Activated T-helper 2 cell treated with anti-CD3 and anti-CD28 coated beads, Interferon-gamma antibody, Interleukin-2, Interleukin-4, amounts not matched to agents 10 μg/mL and 5 μg/mL and 100 μg/mL, durations not matched to agents 14 hours and 24 hours and 36 hours (primary cell): ENCODE measurements at regions not wholly inside any gene's neighbourhood (a gene's known extent, or its start where the extent isn't known, plus 50 kb on each side); places are given as distances from the start of the nearest gene placed in this dataset.

Experiments
- DNase-seq: peaks from one replicate; pipeline ENCODE4 v3.0.0; 2021; ENCODE audit warnings: low spot score
- H3K27ac Mint-ChIP-seq: one replicate; pipeline ENCODE4 v1.8.0; 2021; ENCODE audit warnings: mixed read lengths
- H3K27me3 Mint-ChIP-seq: one replicate; pipeline ENCODE4 v1.8.0; 2021; ENCODE audit warnings: low read depth, mixed read lengths
- H3K36me3 Mint-ChIP-seq: one replicate; pipeline ENCODE4 v1.8.0; 2021; ENCODE audit warnings: low read depth, mixed read lengths
- H3K4me1 Mint-ChIP-seq: one replicate; pipeline ENCODE4 v1.8.0; 2021; ENCODE audit warnings: low read depth, mixed read lengths
- H3K4me3 Mint-ChIP-seq: one replicate; pipeline ENCODE4 v1.8.0; 2021; ENCODE audit warnings: low read depth, mild to moderate bottlenecking, moderate library complexity, mixed read lengths
- H3K9me3 Mint-ChIP-seq: one replicate; pipeline ENCODE4 v1.8.0; 2021; ENCODE audit warnings: mixed read lengths
- intact Hi-C: fragments of 100-400 bp; cut with micrococcal nuclease; formaldehyde crosslinking; loops from one replicate; pipeline ENCODE4 v1.15.1; 2023

- no peaks in the 10 kb centered on the region for H3K36me3 Mint-ChIP-seq
- no peak overlapping the region for H3K27ac Mint-ChIP-seq
- DNase-seq = no peak
- intact Hi-C loops = no loop called here
- peaks cover 11% of the 10 kb centered on the region for H3K9me3 Mint-ChIP-seq
- H3K27me3 Mint-ChIP-seq = no peaks in the 10 kb centered on the region
- H3K4me3 Mint-ChIP-seq = no peak overlapping the region
- no peaks in the 10 kb centered on the region for H3K4me1 Mint-ChIP-seq
These were observed 1680.3 kb downstream of the MAT2B start for GRCh38 chr5:165185716-165186115.

- Mint-ChIP-seq H3K27ac (no peak overlapping the region), H3K9me3 (peaks cover 4% of the 10 kb centered on the region), H3K36me3 (no peaks in the 10 kb centered on the region), H3K4me1 (no peaks in the 10 kb centered on the region), H3K27me3 (no peaks in the 10 kb centered on the region), H3K4me3 (no peak overlapping the region)
- intact Hi-C loops = no loop called here
- no peak for DNase-seq
These were observed 1682.4 kb downstream of the MAT2B start for GRCh38 chr5:165187815-165188214.

GRCh38 chr5:165188556-165189175 is 1683.2 kb downstream of the MAT2B start:
- no peaks in the 10 kb centered on the region for H3K36me3 Mint-ChIP-seq
- no peak overlapping the region for H3K4me3 Mint-ChIP-seq
- H3K27me3 Mint-ChIP-seq = no peaks in the 10 kb centered on the region
- H3K27ac Mint-ChIP-seq = no peak overlapping the region
- no peak for DNase-seq
- intact Hi-C loops = no loop called here
- no peaks in the 10 kb centered on the region for H3K4me1 Mint-ChIP-seq
- H3K9me3 Mint-ChIP-seq = no peaks in the 10 kb centered on the region

DNA sequence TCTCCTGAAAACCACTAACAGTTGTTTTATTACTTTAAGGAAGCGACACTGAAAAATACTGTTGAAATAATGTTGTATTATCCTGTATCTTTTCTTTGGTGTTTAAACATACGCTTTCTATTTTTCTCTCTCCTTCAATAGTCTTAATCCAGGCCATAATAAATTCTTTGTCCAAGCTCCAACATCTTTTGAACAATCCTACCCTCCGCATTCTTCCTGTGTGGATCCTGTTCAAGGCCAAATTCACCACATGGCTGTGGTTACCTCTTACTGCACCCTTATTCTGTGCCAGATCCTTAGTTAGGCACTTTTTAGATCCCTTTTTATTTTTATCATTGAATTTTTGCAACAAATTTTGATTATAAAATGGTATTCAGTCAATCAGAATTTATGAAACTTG is 1691.5 kb downstream of the MAT2B start:
- H3K36me3 Mint-ChIP-seq = no peaks in the 10 kb centered on the region
- intact Hi-C loops = no loop called here
- H3K9me3 Mint-ChIP-seq = no peaks in the 10 kb centered on the region
- no peaks in the 10 kb centered on the region for H3K27me3 Mint-ChIP-seq
- no peaks in the 10 kb centered on the region for H3K4me1 Mint-ChIP-seq
- H3K4me3 Mint-ChIP-seq = no peak overlapping the region
- H3K27ac Mint-ChIP-seq = no peak overlapping the region
- DNase-seq = no peak

DNA sequence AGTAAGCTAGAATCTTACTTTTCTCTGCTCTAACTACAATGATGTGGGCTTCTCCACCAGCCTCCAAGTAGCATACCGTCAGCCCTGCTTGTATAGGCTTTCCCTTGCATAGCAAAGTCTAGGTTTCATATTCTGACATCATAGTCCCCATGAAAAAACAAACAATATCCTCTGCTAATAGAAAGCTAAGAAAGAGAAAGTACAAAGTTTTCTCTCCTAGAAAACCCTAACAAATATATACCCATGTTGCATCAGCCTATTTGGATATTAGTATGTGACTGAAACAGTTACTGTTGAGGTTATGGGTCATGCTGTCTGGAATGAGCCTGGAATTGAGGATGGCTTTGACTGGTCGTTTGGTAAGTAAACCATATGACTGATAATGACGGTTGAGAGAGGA is 1696.0 kb downstream of the MAT2B start:
- no peak overlapping the region for H3K27ac Mint-ChIP-seq
- no peak for DNase-seq
- no peak overlapping the region for H3K4me3 Mint-ChIP-seq
- intact Hi-C loops = no loop called here
- H3K27me3 Mint-ChIP-seq = no peaks in the 10 kb centered on the region
- no peaks in the 10 kb centered on the region for H3K9me3 Mint-ChIP-seq
- no peaks in the 10 kb centered on the region for H3K36me3 Mint-ChIP-seq
- H3K4me1 Mint-ChIP-seq = no peaks in the 10 kb centered on the region

GRCh38 chr5:165201771-165202518 is 1696.5 kb downstream of the MAT2B start:
- Mint-ChIP-seq H3K4me1 (no peaks in the 10 kb centered on the region), H3K9me3 (no peaks in the 10 kb centered on the region), H3K4me3 (no peak overlapping the region), H3K27me3 (no peaks in the 10 kb centered on the region), H3K36me3 (no peaks in the 10 kb centered on the region), H3K27ac (no peak overlapping the region)
- no peak for DNase-seq
- intact Hi-C loops = no loop called here

DNA sequence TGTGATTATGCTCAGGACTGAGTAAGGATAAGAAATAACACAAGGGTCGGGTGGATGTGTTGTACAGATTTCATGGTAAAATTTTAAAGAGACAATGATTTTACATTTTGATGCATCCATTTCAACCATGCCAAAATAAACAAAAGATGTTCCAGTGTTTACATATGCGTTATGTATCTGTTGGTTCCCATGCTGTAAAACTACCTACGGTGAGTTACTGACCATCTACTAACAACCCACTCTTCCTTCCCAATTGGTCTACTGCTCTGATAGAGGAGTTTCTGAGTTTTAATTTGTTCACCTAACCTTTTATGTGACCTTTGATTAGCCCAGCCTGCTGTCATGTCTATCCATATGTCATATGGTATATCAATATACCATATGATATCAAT is 1697.1 kb downstream of the MAT2B start:
- DNase-seq = no peak
- Mint-ChIP-seq H3K27me3 (no peaks in the 10 kb centered on the region), H3K36me3 (no peaks in the 10 kb centered on the region), H3K9me3 (no peaks in the 10 kb centered on the region), H3K4me3 (no peak overlapping the region), H3K4me1 (no peaks in the 10 kb centered on the region), H3K27ac (no peak overlapping the region)
- intact Hi-C loops = no loop called here

DNA sequence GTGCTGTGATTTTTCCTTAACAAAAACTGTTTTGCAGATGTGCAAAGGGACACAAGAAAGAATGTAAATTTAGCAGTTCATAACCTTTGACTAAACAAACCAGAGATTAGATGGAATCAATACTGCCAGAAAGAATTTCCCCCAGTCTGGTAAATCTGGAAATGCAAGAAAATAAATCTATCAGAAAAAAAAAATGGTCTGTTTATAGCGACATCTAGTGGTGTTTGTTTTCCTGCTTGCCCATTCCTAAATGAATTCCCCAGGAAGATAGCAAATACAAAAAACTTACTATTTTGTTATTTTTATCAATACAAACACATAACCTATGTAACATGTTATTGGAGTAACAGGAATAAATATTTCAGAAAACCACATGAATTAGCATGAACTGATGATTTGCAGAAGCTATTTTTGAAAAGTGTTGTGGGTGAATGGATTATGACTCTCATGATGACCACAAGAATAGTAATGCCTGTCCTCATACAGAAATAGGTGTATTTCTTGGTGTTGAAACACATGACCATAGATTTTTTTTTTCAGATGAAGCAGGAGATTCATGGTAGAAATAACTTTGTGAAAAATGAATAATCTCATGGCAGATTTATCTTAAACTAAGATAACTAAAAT is 1703.8 kb downstream of the MAT2B start:
- no peaks in the 10 kb centered on the region for H3K9me3 Mint-ChIP-seq
- intact Hi-C loops = loop anchor here (2.0 kb wide), 2 partner anchors 1196 to 1644 kb away; no protein-coding TSS in a partner anchor
- no peaks in the 10 kb centered on the region for H3K4me1 Mint-ChIP-seq
- no peak overlapping the region for H3K4me3 Mint-ChIP-seq
- H3K36me3 Mint-ChIP-seq = no peaks in the 10 kb centered on the region
- no peak for DNase-seq
- H3K27me3 Mint-ChIP-seq = no peaks in the 10 kb centered on the region
- no peak overlapping the region for H3K27ac Mint-ChIP-seq

DNA sequence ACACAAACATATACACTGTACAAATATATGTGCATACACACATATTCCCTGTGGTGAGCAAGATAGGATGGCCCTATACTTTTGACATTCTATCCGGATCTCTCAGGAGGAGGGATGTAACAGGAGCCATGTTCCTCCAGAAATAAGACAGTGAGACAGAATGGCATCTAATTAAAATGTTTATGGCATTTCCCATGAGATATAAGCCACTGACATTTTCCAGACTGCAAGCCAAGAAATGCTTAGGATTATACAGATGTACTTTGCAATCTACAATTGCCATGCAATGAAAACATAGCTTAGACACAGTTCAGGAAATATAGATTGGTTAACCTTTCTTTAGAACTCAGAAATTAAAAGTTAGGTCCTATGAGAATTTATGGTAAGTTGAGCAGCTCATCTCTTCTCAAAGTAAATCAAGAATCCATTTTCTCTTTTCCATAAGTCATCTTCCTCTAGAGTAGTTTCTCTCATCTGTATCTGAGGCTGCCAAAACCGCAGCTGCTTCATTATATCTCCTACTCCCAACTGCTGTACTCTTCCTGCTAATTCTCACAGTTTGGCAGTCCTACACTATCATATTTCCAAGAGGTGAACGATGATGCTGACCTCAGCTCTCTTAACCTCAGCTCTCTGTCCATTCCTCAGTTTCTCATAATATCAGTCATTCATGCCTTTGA is 1719.1 kb downstream of the MAT2B start:
- Mint-ChIP-seq H3K4me1 (no peaks in the 10 kb centered on the region), H3K27ac (no peak overlapping the region), H3K36me3 (no peaks in the 10 kb centered on the region), H3K9me3 (no peaks in the 10 kb centered on the region), H3K4me3 (no peak overlapping the region), H3K27me3 (no peaks in the 10 kb centered on the region)
- intact Hi-C loops = no loop called here
- no peak for DNase-seq

- no peak overlapping the region for H3K27ac Mint-ChIP-seq
These were observed 1722.1 kb downstream of the MAT2B start for GRCh38 chr5:165227515-165227914.

GRCh38 chr5:165228184-165228583 is 1722.8 kb downstream of the MAT2B start:
- Mint-ChIP-seq H3K4me3 (no peak overlapping the region), H3K27ac (no peak overlapping the region), H3K36me3 (no peaks in the 10 kb centered on the region), H3K27me3 (no peaks in the 10 kb centered on the region), H3K9me3 (peaks cover 7% of the 10 kb centered on the region), H3K4me1 (no peaks in the 10 kb centered on the region)
- no peak for DNase-seq
- intact Hi-C loops = no loop called here

More at GRCh38 chr5:165227515-165227914, 1722.1 kb downstream of the MAT2B start:
- no peak for DNase-seq
- intact Hi-C loops = no loop called here
- no peaks in the 10 kb centered on the region for H3K27me3 Mint-ChIP-seq
- peaks cover 7% of the 10 kb centered on the region for H3K9me3 Mint-ChIP-seq
- no peaks in the 10 kb centered on the region for H3K36me3 Mint-ChIP-seq
- no peaks in the 10 kb centered on the region for H3K4me1 Mint-ChIP-seq
- H3K4me3 Mint-ChIP-seq = no peak overlapping the region

- Mint-ChIP-seq H3K27ac (no peak overlapping the region), H3K27me3 (no peaks in the 10 kb centered on the region), H3K9me3 (peaks cover 7% of the 10 kb centered on the region), H3K36me3 (no peaks in the 10 kb centered on the region), H3K4me3 (no peak overlapping the region), H3K4me1 (no peaks in the 10 kb centered on the region)
- DNase-seq = no peak
- intact Hi-C loops = no loop called here
These were observed 1726.5 kb downstream of the MAT2B start for GRCh38 chr5:165231821-165232508.
